Type B pancreatic cell (in vitro differentiated cells): ENCODE measurements at regions not wholly inside any gene's neighbourhood (a gene's known extent, or its start where the extent isn't known, plus 50 kb on each side); places are given as distances from the start of the nearest gene placed in this dataset.
A peak's percentile ranks its signal among the peaks of the same experiment; 100 is the strongest.

Experiments
- DNase-seq: peaks from one replicate; pipeline ENCODE4 v3.0.0; 2021; ENCODE audit warnings: mixed read lengths; ENCODE audit not compliant: unreplicated experiment; ENCODE audit errors: extremely low spot score
- H3K27ac Mint-ChIP-seq: 2 replicates; pipeline ENCODE4 v1.8.0; 2021; ENCODE audit warnings: mild to moderate bottlenecking, mixed read lengths
- H3K27me3 Mint-ChIP-seq: 2 replicates; pipeline ENCODE4 v1.8.0; 2021; ENCODE audit warnings: mixed read lengths
- H3K36me3 Mint-ChIP-seq: 2 replicates; pipeline ENCODE4 v1.8.0; 2021; ENCODE audit warnings: mixed read lengths
- H3K4me1 Mint-ChIP-seq: one replicate; pipeline ENCODE4 v1.8.0; 2021; ENCODE audit warnings: mixed read lengths; ENCODE audit not compliant: unreplicated experiment
- H3K4me3 Mint-ChIP-seq: 2 replicates; pipeline ENCODE4 v1.8.0; 2021; ENCODE audit warnings: mild to moderate bottlenecking, mixed read lengths
- H3K9me3 Mint-ChIP-seq: 2 replicates; pipeline ENCODE4 v1.8.0; 2021; ENCODE audit warnings: mixed read lengths
- CTCF ChIP-seq: fragments of 200-600 bp; sonication (generic); conservative IDR thresholded peaks from 2 replicates; pipeline ENCODE4 v1.5.0; 2021; ENCODE audit warnings: antibody characterized with exemption, mild to moderate bottlenecking

GRCh38 chr3:19070325-19070724 is 78.0 kb upstream of the KCNH8 start:
- TF ChIP-seq CTCF, result no peak
- no peaks in the 10 kb centered on the region for H3K27me3 Mint-ChIP-seq
- H3K4me3 Mint-ChIP-seq, result no peak overlapping the region
- no peaks in the 10 kb centered on the region for H3K36me3 Mint-ChIP-seq
- no peak overlapping the region for H3K27ac Mint-ChIP-seq
- no peaks in the 10 kb centered on the region for H3K4me1 Mint-ChIP-seq
- DNase-seq, result no peak
- no peaks in the 10 kb centered on the region for H3K9me3 Mint-ChIP-seq

GRCh38 chr3:19065027-19065426 is 83.3 kb upstream of the KCNH8 start:
- Mint-ChIP-seq H3K27ac (no peak overlapping the region), H3K9me3 (no peaks in the 10 kb centered on the region), H3K36me3 (no peaks in the 10 kb centered on the region), H3K4me3 (no peak overlapping the region), H3K27me3 (no peaks in the 10 kb centered on the region), H3K4me1 (no peaks in the 10 kb centered on the region)
- TF ChIP-seq CTCF, result peak; percentile 78
- no peak for DNase-seq

GRCh38 chr3:19063936-19064335 is 84.4 kb upstream of the KCNH8 start:
- no peaks in the 10 kb centered on the region for H3K36me3 Mint-ChIP-seq
- no peaks in the 10 kb centered on the region for H3K4me1 Mint-ChIP-seq

GRCh38 chr3:19060404-19060803 is 87.9 kb upstream of the KCNH8 start:
- no peaks in the 10 kb centered on the region for H3K27me3 Mint-ChIP-seq
- H3K9me3 Mint-ChIP-seq, result no peaks in the 10 kb centered on the region

More at GRCh38 chr3:19063936-19064335, 84.4 kb upstream of the KCNH8 start:
- H3K27ac Mint-ChIP-seq, result no peak overlapping the region
- no peaks in the 10 kb centered on the region for H3K9me3 Mint-ChIP-seq
- H3K27me3 Mint-ChIP-seq, result no peaks in the 10 kb centered on the region
- TF ChIP-seq CTCF, result no peak
- H3K4me3 Mint-ChIP-seq, result no peak overlapping the region
- no peak for DNase-seq

GRCh38 chr3:19052874-19053273 is 95.4 kb upstream of the KCNH8 start:
- no peak for TF ChIP-seq CTCF
- Mint-ChIP-seq H3K4me3 (no peak overlapping the region), H3K9me3 (no peaks in the 10 kb centered on the region), H3K36me3 (no peaks in the 10 kb centered on the region), H3K27ac (no peak overlapping the region), H3K27me3 (no peaks in the 10 kb centered on the region), H3K4me1 (no peaks in the 10 kb centered on the region)
- no peak for DNase-seq

More at GRCh38 chr3:19060404-19060803, 87.9 kb upstream of the KCNH8 start:
- Mint-ChIP-seq H3K4me3 (no peak overlapping the region), H3K36me3 (no peaks in the 10 kb centered on the region), H3K4me1 (no peaks in the 10 kb centered on the region), H3K27ac (no peak overlapping the region)
- DNase-seq, result no peak
- TF ChIP-seq CTCF, result no peak

- TF ChIP-seq CTCF, result peak; percentile 59
- no peaks in the 10 kb centered on the region for H3K27me3 Mint-ChIP-seq
- H3K36me3 Mint-ChIP-seq, result no peaks in the 10 kb centered on the region
- H3K9me3 Mint-ChIP-seq, result no peaks in the 10 kb centered on the region
- H3K4me3 Mint-ChIP-seq, result no peak overlapping the region
- DNase-seq, result no peak
- no peak overlapping the region for H3K27ac Mint-ChIP-seq
- no peaks in the 10 kb centered on the region for H3K4me1 Mint-ChIP-seq
These were observed 101.9 kb upstream of the KCNH8 start for GRCh38 chr3:19046440-19046839.
